Bone marrow (tissue), 2 donors: ENCODE measurements at regions not wholly inside any gene's neighbourhood (a gene's known extent, or its start where the extent isn't known, plus 50 kb on each side); places are given as distances from the start of the nearest gene placed in this dataset.
A peak's percentile ranks its signal among the peaks of the same experiment; 100 is the strongest.
"Not testable (repeated sequence)": the region's sequence is repeated elsewhere in the genome, so short reads cannot be mapped to it uniquely, and the experiment has no call there.

Experiments
- DNase-seq, 2 donors: peaks; one replicate each; lab custom pipeline; 2025; lab: John Stamatoyannopoulos, UW

DNA sequence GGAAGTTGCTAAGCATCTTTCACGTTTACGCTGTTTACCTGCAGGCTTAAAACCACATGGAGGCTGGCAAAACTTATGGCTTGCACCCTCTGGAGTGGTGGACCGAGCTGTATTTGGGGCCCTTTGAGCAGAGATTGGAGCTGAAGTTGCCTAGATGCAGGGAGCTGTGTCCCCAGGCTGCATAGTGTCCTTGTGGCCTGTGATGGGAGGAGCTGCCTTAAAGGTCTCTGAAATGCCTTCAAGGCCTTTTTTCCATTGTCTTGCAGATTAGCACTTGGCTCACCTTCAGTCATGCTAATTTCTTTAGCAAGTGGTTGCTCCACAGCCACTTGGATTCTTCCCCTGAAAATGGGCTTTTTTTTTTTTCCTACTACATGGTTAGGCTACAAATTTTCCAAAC is 81.5 kb upstream of the CHD1 start:
- DNase-seq, result no peak

DNA sequence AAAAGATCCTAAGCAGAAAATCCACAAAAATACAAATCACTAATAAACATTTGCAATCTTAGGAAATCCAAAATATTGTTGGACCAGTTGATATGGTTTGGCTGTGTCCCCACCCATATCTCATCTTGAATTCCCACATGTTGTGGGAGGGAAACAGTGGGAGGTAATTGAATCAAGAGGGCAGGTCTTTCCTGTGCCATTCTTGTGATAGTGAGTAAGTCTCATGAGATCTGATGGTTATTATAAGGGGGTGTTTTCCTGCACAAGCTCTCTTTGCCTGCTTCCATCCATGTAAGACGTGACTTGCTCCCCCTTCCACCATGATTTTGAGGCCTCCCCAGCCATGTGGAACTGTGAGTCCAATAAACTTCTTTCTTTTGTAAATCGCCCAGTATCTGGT is 79.2 kb upstream of the CHD1 start:
- DNase-seq, result not testable (repeated sequence)

DNA sequence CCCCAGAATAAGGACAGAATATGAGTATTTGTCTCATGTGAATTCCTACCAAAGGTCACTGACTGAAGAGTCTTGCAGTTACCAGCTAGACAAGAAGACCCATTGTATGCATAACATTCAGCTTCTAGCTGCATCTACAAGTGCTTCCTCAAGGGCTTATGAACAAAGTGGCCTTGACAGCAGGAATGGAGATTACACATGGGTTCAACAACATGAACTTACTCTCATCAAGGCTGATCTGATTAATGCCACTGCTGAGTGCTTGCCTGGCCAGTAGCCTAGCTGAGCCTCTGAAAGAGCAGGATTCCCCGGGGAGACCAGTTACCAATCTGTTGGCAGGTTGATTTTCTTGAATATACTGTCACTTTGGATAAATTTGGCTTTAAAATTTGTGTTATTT is 76.7 kb upstream of the CHD1 start:
- no peak for DNase-seq

DNA sequence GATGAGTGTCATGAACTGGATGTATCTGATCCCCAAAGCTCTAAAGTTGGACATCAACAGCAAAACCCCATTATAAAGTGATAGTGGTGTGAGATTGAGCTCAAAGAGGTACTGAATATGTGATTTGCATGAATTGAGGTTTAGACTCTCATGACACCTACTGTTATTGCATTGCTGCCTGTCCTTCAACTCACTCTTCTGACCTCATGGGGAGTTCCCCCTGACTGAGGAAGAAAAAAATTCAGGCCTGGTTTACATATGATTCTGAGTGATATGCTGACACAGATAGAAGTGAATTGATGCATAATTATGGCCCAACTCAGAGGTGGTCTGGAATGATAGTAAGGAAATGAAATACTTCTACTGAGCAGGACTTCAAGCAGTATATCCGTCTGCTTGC is 76.2 kb upstream of the CHD1 start:
- DNase-seq, result no peak

DNA sequence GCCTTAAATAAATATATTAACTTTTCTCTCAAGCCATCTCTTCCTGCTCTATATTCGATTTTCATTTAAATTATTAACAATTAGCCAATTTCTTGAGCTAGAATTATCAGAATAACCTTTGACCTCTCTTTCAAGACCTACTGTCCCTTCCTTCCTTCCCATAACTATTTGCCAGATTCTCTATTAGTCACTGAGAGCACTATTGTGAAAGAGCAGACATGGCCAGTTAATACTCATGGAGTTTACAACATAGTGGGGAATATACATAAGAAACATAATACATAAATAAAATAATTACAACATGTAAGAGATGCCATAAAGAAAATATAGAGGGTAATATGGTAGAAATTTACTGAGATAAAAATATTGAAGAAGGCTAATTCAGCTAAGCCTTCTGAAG is 72.1 kb upstream of the CHD1 start:
- no peak for DNase-seq

DNA sequence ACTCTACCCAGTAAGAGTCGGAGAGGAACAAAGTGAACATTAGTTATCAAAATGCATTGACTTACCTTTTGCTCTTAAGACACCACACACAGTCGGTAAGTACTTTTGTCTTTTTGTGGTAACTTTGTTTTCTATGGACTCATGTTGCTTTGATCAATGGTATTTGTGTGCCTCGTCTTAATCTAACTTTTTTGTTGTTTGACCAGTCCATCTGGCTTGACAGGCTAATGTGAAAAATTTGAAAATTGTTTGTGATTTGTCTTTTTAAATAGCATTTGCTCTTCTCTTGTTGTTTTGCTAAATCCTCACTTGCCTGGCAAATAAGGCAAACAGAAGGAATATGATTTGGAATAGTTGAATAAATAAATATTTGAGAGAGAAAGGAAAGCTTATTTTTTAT is 71.4 kb upstream of the CHD1 start:
- no peak for DNase-seq

DNA sequence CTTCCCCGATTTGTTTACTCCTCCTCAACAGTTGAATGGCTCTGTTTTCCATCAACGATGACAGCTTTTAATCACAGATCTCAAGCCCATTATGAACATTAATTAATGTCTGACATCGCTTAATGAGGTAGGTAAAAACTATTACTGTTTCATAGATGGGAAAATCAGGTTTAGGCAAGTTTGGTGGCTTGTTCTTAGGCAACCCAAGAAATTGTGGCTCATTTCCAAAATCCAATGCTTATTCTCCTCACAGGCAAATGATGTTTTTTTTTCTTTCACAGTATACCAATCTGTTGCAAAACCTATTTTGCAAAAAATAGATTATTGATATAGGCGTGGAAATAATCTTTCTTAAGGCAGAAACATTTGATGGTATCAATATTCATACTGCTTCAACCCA is 70.8 kb upstream of the CHD1 start:
- DNase-seq, result no peak

DNA sequence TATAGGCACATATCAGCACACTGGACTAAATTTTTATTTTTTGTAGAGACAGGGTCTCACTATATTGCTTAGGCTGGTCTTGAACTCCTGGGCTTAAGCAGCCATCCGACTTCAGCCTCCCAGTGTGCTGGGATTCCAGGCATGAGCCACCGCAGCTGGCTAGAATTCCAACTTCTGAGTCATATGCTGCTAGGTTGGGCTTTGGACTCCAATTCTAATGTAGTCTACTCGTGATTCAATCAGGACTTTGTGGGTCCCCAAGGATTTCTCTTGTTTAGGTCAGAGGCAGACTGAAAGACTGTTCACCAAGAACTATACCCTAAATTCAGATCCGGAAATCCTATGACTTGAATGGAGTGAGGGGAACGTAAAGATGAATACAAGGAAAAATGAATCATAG is 68.2 kb upstream of the CHD1 start:
- DNase-seq, result no peak

DNA sequence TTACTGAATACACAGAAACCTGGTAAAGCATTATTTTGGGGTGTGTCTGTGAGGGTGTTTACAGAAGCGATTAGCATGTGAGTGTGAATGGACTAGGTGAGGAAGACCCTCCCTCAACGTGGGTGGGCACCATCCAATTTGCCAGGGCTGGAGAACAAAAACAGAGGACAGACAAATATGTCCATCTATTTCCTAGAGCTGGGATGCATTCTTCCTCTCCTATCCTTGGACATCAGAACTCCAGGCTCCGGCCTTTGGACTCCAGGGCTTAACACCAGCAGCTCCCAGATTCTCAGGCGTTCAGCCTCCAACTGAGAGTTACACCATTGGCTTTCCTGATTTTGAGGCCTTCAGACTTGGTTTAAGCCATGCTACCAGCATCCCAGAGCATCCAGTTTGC is 65.8 kb upstream of the CHD1 start:
- DNase-seq, result no peak

DNA sequence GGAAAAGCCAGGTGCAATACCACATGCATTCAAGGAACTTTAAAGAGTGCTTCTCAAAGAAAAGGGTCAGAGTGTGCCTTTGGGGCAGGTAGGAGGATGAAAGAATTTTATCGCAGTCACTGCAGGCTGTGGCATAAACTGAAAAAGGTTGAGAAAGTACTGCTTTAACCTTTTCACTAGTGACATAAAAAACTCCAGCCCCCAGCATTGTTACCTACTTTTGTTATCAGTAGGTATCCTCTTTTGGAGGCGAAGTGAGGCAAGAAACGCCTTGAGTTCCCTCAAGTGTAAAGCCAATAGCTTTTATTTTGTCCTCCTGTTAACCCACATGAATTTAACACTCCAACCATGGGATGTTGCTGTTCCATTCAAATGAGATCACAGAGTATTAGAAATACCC is 64.7 kb upstream of the CHD1 start:
- no peak for DNase-seq

DNA sequence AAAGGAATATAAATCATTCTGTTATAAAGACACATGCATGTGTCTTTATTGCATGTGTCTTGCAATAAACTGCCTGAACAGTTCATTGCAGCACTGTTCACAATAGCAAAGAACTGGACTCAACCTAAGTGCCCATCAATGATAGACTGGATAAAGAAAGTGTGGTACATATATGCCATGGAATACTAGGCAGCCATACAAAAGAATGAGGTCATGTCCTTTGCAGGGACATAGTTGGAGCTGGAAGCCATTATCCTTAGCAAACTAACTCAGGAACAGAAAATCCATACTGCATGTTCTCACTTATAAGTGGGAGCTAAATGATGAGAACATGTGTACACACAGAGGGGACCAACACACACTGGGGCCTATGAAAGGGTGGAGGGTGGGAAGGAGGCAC is 63.7 kb upstream of the CHD1 start:
- DNase-seq, result no peak

DNA sequence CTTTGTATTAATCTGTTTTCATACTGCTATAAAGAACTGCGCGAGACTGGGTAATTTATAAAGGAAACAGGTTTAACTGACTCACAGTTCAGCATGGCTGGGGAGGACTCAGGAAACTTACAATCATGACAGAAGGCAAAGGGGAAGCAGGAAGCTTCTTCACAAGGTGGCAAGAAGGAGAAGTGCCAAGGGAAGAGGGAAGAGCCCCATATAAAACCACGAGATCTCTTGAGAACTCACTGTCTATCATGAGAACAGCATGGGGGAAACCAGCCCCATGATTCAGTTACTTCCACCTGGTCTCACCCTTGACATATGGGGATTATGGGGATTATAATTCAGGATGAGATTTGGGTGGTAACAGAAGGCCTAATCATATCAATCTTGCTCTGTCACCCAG is 60.9 kb upstream of the CHD1 start:
- peak in 1 of 2 donors; percentile 96 for DNase-seq

DNA sequence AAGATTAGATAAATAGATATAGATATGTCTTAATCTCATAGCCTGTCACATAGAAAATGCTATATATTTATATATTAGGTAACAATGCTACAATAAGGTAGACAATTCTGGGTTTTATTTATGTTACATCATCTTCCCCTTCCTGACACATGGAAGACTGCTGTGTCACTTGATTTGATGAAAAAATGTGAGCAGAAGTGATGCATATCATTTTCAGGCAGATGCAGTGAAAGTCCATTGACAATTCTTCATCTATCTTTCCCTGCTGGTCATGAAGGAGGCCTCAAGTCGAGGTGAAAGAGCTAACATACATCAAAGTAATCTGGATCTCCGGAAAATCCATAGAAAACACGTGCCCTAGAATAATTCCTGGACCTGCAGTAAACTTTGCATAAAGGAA is 57.8 kb upstream of the CHD1 start:
- peak in 1 of 2 donors; percentile 11 for DNase-seq

DNA sequence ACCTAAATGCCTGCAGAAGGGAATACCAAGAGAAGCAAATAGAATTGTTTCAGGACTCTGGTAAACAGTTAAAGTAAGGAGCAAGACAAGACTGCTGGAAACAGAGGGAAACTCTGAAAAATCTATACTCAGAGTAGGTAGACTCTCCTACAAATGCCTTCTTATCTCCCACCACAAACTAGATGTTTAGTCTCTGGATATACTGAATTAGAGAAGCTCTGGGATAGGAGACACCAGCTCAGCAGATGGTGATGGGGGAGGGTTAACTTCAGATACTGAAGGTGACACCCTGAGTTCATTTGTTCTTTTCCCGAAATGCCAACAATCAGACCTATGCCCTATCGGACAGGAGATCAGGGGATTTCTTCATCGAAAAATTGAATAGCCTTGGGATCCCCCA is 54.1 kb upstream of the CHD1 start:
- no peak for DNase-seq
